Kidney epithelial cell (primary cell): ENCODE measurements at regions not wholly inside any gene's neighbourhood (a gene's known extent, or its start where the extent isn't known, plus 50 kb on each side); places are given as distances from the start of the nearest gene placed in this dataset.

Experiments
- DNase-seq: peaks from one replicate; pipeline ENCODE4 v3.0.0-alpha.2; 2010; ENCODE audit warnings: low read depth
- H3K27me3 ChIP-seq: 2 replicates; pipeline ENCODE4 v1.6.0; 2011; ENCODE audit warnings: low read length; ENCODE audit not compliant: control insufficient read depth, insufficient read depth
- H3K36me3 ChIP-seq: 2 replicates; pipeline ENCODE4 v1.5.1; 2011; ENCODE audit warnings: low read length; ENCODE audit not compliant: control insufficient read depth, insufficient read depth
- H3K4me3 ChIP-seq: 2 replicates; pipeline ENCODE4 v1.5.1; 2011; ENCODE audit warnings: low read depth, mild to moderate bottlenecking, control low read depth, low read length
- TF ChIP-seq, protein P1 (sequence below): IDR thresholded peaks from 2 replicates; pipeline ENCODE4 v1.5.1; 2011; ENCODE audit warnings: mild to moderate bottlenecking, moderate library complexity, low read length, control low read depth, inconsistent platforms; ENCODE audit not compliant: insufficient read depth, poor library complexity, severe bottlenecking

DNA sequence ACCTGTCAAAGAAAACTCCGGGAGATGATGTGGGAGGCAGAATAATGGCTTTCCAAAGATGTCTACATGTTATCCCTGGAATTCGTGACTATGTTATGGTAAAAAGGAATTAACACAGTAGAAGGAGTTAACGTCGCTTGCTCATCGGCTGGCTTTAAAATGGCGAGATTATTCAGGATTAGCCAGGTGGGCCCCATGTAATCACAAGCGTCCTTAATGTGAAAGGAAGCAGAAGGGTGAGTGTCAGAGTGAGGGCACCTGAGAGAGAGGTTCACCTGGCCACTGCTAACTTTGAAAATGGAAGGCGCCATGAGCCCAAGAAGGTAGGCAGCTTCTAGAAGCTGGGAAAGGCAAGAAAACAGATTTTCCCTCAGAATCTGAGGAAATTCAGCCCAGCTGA lies 557.2 kb downstream of the EPHB1 start:
- Histone ChIP-seq H3K36me3 (no peaks in the 10 kb centered on the region), H3K4me3 (no peak overlapping the region), H3K27me3 (no peaks in the 10 kb centered on the region)
- TF ChIP-seq, protein P1, sequence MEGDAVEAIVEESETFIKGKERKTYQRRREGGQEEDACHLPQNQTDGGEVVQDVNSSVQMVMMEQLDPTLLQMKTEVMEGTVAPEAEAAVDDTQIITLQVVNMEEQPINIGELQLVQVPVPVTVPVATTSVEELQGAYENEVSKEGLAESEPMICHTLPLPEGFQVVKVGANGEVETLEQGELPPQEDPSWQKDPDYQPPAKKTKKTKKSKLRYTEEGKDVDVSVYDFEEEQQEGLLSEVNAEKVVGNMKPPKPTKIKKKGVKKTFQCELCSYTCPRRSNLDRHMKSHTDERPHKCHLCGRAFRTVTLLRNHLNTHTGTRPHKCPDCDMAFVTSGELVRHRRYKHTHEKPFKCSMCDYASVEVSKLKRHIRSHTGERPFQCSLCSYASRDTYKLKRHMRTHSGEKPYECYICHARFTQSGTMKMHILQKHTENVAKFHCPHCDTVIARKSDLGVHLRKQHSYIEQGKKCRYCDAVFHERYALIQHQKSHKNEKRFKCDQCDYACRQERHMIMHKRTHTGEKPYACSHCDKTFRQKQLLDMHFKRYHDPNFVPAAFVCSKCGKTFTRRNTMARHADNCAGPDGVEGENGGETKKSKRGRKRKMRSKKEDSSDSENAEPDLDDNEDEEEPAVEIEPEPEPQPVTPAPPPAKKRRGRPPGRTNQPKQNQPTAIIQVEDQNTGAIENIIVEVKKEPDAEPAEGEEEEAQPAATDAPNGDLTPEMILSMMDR: no peak
- no peak for DNase-seq

DNA sequence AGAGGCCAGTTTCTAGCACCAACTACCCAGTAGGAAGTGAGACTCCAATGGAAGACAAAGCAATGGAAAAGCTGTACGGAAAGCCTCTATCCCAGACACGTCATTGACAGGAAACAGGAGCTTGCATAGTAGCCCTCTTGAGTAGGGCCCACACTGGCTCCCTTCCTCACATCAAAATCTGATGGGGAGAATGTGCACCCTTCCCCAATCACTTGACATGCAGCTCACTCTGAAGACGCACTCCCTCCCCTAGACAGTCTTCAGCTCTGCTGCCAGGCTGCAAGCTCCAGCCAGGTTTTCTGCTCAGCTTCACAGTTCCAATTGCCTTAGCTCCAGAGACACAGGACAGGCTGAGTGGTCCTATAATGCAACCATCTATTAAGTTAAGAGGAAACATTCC lies 567.8 kb downstream of the EPHB1 start:
- no peaks in the 10 kb centered on the region for H3K36me3 ChIP-seq
- no peaks in the 10 kb centered on the region for H3K27me3 ChIP-seq
- DNase-seq: no peak
- TF ChIP-seq, protein P1: no peak
- H3K4me3 ChIP-seq: no peak overlapping the region

DNA sequence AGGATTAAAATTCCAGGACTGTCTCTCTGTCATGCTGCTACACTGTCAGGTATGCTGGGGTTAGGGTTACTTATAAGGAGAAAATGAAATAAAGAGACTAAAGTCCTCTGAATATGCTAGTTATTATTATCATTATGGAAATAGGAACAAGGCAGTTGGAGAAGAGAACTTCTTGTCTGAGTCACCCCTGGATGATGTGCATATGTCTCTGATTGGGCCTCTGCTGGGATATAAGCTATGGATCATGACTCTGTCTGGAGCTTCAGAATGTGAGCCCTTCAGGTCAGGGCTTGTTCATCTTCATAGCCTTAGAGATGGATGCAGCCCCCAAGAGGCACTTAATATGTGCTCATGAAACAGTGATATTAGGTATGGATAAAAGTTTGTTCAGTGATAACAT lies 569.6 kb downstream of the EPHB1 start:
- TF ChIP-seq, protein P1: no peak
- Histone ChIP-seq H3K36me3 (no peaks in the 10 kb centered on the region), H3K27me3 (no peaks in the 10 kb centered on the region), H3K4me3 (no peak overlapping the region)
- no peak for DNase-seq

DNA sequence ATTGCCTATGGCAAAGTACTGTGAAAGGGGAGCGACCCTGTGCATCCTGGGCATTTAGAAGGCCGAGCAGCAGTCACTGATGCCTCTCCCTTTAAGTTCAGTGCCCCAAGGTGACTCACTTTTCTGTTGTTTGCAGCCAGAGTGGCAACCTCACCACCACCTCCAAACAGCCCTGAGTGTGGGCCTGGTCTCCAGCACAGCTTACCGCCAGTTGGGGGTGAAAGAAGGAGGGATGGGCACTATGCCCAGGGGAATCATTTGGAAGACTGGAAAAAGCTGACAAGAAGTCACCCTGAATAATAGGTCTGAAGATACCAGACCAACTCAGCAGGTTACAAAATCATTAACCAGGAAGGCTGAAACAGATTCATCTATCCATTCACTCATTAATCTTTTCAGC lies 571.8 kb downstream of the EPHB1 start:
- DNase-seq: no peak
- Histone ChIP-seq H3K4me3 (no peak overlapping the region), H3K36me3 (no peaks in the 10 kb centered on the region), H3K27me3 (no peaks in the 10 kb centered on the region)
- TF ChIP-seq, protein P1: no peak

DNA sequence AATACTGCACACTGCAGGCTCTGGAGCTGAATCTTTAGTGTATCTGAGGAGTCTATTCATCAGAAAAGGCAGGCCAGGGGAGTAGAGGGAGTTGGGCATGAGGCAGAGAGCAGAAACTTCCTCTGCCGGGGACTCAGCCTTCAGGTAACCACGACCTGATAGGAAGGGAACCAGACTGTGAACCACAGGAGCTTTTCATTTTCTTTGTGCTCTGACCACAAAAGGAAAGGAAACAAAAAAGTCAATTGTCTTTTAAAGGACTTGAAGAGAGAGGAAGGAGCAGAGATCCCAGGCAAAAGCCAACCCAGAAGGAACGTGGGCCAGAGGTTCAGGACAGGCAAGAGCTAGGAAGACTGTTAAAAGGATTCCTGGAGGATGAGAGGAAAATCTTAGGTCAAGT lies 573.3 kb downstream of the EPHB1 start:
- H3K27me3 ChIP-seq: no peaks in the 10 kb centered on the region
- H3K36me3 ChIP-seq: no peaks in the 10 kb centered on the region
- TF ChIP-seq, protein P1: no peak
- H3K4me3 ChIP-seq: no peak overlapping the region
- DNase-seq: no peak

DNA sequence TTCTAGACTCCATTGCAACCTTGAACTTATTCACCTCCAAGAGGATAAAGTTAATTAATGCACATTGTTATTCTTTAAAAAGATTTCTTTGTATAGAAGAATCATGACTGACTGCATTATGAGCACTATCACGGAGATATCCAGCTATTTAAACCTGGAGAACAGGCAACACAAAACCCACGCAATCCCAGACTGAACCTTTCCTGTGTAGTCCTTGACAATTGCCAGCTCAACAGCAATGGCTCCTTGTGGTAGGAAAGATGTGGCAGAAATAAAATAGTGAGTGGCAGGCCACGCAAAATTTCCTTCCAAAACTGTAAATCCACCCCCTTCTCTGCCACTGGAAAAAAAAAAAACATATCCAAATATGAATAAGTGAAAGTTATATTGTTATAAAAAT lies 573.7 kb downstream of the EPHB1 start:
- Histone ChIP-seq H3K27me3 (no peaks in the 10 kb centered on the region), H3K4me3 (no peak overlapping the region), H3K36me3 (no peaks in the 10 kb centered on the region)
- no peak for DNase-seq
- TF ChIP-seq, protein P1: no peak
